DOHH2 (cell line): ENCODE measurements at regions not wholly inside any gene's neighbourhood (a gene's known extent, or its start where the extent isn't known, plus 50 kb on each side); places are given as distances from the start of the nearest gene placed in this dataset.
"Not testable (repeated sequence)": the region's sequence is repeated elsewhere in the genome, so short reads cannot be mapped to it uniquely, and the experiment has no call there.

Source experiments
- H3F3A ChIP-seq: fragments of 200-600 bp; sonication (generic), shearing (Covaris generic); 2 replicates; pipeline ENCODE4 v1.6.0; 2016; ENCODE audit warnings: antibody characterized with exemption, mild to moderate bottlenecking; ENCODE audit not compliant: control insufficient read depth, insufficient read depth
- H3K27ac ChIP-seq: fragments of 200-600 bp; sonication (generic); 2 replicates; pipeline ENCODE4 v1.5.1; 2014; ENCODE audit warnings: low read depth, mild to moderate bottlenecking, low read length, moderate library complexity
- H3K27me3 ChIP-seq: fragments of 200-600 bp; sonication (generic); 2 replicates; pipeline ENCODE4 v1.6.1; 2014; ENCODE audit warnings: mild to moderate bottlenecking, low read length, mixed read lengths; ENCODE audit not compliant: control insufficient read depth
- H3K36me3 ChIP-seq: fragments of 200-600 bp; sonication (generic); 2 replicates; pipeline ENCODE4 v1.6.1; 2014; ENCODE audit warnings: mild to moderate bottlenecking, low read length, moderate library complexity, mixed read lengths; ENCODE audit not compliant: control insufficient read depth
- H3K4me1 ChIP-seq: fragments of 200-600 bp; sonication (generic); 2 replicates; pipeline ENCODE4 v1.6.1; 2014; ENCODE audit warnings: mild to moderate bottlenecking, low read length, mixed read lengths; ENCODE audit not compliant: control insufficient read depth
- H3K4me2 ChIP-seq: fragments of 200-600 bp; sonication (generic); 2 replicates; pipeline ENCODE4 v1.6.0; 2014; ENCODE audit warnings: mild to moderate bottlenecking, low read length, moderate library complexity
- H3K4me3 ChIP-seq: fragments of 200-600 bp; sonication (generic); 2 replicates; pipeline ENCODE4 v1.5.1; 2014; ENCODE audit warnings: mild to moderate bottlenecking, low read length, mixed read lengths
- H3K79me2 ChIP-seq: fragments of 200-600 bp; sonication (generic); 2 replicates; pipeline ENCODE4 v1.6.1; 2014; ENCODE audit warnings: mild to moderate bottlenecking, low read length, mixed read lengths; ENCODE audit not compliant: control insufficient read depth
- H3K9me2 ChIP-seq: fragments of 200-600 bp; sonication (generic); replicated peaks from 2 replicates; pipeline ENCODE4 v1.6.1; 2014; ENCODE audit warnings: mild to moderate bottlenecking, low read length, mixed read lengths; ENCODE audit not compliant: control insufficient read depth
- H3K9me3 ChIP-seq: fragments of 200-600 bp; sonication (generic); 2 replicates; pipeline ENCODE4 v1.6.1; 2014; ENCODE audit warnings: antibody characterized with exemption, low read length, mixed read lengths; ENCODE audit not compliant: control insufficient read depth, insufficient read depth
- H4K20me1 ChIP-seq: fragments of 200-600 bp; sonication (generic); 2 replicates; pipeline ENCODE4 v1.6.0; 2014; ENCODE audit warnings: low read depth, mild to moderate bottlenecking, antibody characterized with exemption, low read length, moderate library complexity; ENCODE audit not compliant: control insufficient read depth, insufficient read depth
- CTCF ChIP-seq: fragments of 200-600 bp; sonication (generic); IDR thresholded peaks from one replicate; pipeline ENCODE4 v1.5.1; 2014; ENCODE audit warnings: antibody characterized with exemption, mild to moderate bottlenecking, low read depth, low read length; ENCODE audit not compliant: poor library complexity, severe bottlenecking
- EZH2phosphoT487 ChIP-seq: fragments of 200-600 bp; sonication (generic); IDR thresholded peaks from 2 replicates; pipeline ENCODE4 v1.6.1; 2017; ENCODE audit warnings: borderline replicate concordance, mild to moderate bottlenecking, antibody characterized with exemption, low read length, moderate library complexity, mixed read lengths

GRCh38 chr10:93224005-93224779 lies 150.5 kb downstream of the CYP26A1 start:
- Histone ChIP-seq H3K9me2 (no peaks in the 10 kb centered on the region), H4K20me1 (no peaks in the 10 kb centered on the region), H3F3A (no peaks in the 10 kb centered on the region), H3K4me3 (no peak overlapping the region), H3K4me2 (no peak overlapping the region), H3K36me3 (no peaks in the 10 kb centered on the region), H3K4me1 (no peaks in the 10 kb centered on the region), H3K79me2 (no peaks in the 10 kb centered on the region), H3K27me3 (0 out of 2 replicates have a peak, but pooled peaks cover 2% of the 10 kb centered on the region), H3K27ac (no peak overlapping the region), H3K9me3 (no peaks in the 10 kb centered on the region)
- TF ChIP-seq EZH2phosphoT487 (no peak), CTCF (peak; percentile 48)

DNA sequence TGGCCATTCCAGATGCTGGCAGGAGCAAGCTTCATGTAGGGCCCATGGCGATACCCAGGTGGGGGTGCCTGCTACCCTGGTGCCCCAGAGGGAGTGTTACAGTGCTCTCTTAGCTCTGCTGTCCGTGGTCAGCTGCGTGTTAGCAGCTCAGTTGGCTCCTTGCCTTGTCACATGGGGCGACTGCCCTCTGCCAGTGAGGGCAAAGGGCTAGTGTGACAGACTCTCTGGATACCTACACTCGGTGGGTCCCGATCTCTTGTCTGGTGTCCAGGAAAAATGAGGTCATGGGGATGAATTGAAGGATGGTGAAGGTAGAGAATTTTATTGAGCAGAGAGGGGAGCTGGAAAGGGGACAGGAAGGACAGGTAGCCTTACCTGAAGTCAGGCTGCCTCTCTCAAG lies 152.2 kb downstream of the CYP26A1 start:
- no peak overlapping the region for H3K4me2 ChIP-seq
- H3K9me3 ChIP-seq, result no peaks in the 10 kb centered on the region
- no peaks in the 10 kb centered on the region for H3F3A ChIP-seq
- no peaks in the 10 kb centered on the region for H3K79me2 ChIP-seq
- no peak overlapping the region for H3K4me3 ChIP-seq
- no peak overlapping the region for H3K27ac ChIP-seq
- H3K9me2 ChIP-seq, result no peaks in the 10 kb centered on the region
- no peaks in the 10 kb centered on the region for H3K4me1 ChIP-seq
- no peaks in the 10 kb centered on the region for H3K36me3 ChIP-seq
- H4K20me1 ChIP-seq, result no peaks in the 10 kb centered on the region
- H3K27me3 ChIP-seq, result 0 out of 2 replicates have a peak, but pooled peaks cover 2% of the 10 kb centered on the region
- no peak for TF ChIP-seq EZH2phosphoT487

DNA sequence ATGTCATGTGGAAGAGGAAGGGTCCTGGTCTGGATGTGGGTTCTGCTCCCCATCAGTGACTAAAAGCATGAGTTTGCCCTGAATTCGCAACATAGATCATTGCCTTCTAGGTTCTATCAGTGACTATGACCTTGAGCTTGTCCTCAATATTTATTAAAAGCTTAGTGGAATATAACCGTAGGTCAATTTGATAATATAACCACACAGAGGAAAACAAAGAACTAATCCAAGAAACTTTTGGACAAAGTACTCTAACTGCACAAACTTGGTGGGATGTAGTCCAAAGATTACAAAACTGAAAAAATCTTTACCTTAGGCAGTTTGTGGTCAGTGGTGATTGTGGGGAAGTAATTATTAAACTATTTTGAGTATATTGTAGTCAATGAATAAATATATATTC lies 152.9 kb downstream of the CYP26A1 start:
- H3K9me3 ChIP-seq, result no peaks in the 10 kb centered on the region
- no peaks in the 10 kb centered on the region for H3K4me1 ChIP-seq
- no peaks in the 10 kb centered on the region for H3K79me2 ChIP-seq
- no peaks in the 10 kb centered on the region for H3K9me2 ChIP-seq
- H3K27ac ChIP-seq, result no peak overlapping the region
- TF ChIP-seq EZH2phosphoT487 (no peak), CTCF (no peak)
- H3K36me3 ChIP-seq, result no peaks in the 10 kb centered on the region
- H3K4me3 ChIP-seq, result no peak overlapping the region
- H3K27me3 ChIP-seq, result 0 out of 2 replicates have a peak, but pooled peaks cover 2% of the 10 kb centered on the region
- no peak overlapping the region for H3K4me2 ChIP-seq
- no peaks in the 10 kb centered on the region for H3F3A ChIP-seq
- no peaks in the 10 kb centered on the region for H4K20me1 ChIP-seq

GRCh38 chr10:93230596-93230995 lies 156.9 kb downstream of the CYP26A1 start:
- not testable (repeated sequence) for H3K4me3 ChIP-seq, H3K36me3 ChIP-seq, H3K9me2 ChIP-seq, H3F3A ChIP-seq, H3K4me2 ChIP-seq, H3K79me2 ChIP-seq, H3K9me3 ChIP-seq, H3K27me3 ChIP-seq, H3K4me1 ChIP-seq, H4K20me1 ChIP-seq, H3K27ac ChIP-seq

- not testable (repeated sequence) for H4K20me1 ChIP-seq, H3F3A ChIP-seq, H3K9me2 ChIP-seq, H3K27me3 ChIP-seq, H3K27ac ChIP-seq, H3K4me2 ChIP-seq, H3K36me3 ChIP-seq, H3K9me3 ChIP-seq, H3K79me2 ChIP-seq, H3K4me3 ChIP-seq, H3K4me1 ChIP-seq
These were observed 158.5 kb downstream of the CYP26A1 start for GRCh38 chr10:93232159-93232558.

DNA sequence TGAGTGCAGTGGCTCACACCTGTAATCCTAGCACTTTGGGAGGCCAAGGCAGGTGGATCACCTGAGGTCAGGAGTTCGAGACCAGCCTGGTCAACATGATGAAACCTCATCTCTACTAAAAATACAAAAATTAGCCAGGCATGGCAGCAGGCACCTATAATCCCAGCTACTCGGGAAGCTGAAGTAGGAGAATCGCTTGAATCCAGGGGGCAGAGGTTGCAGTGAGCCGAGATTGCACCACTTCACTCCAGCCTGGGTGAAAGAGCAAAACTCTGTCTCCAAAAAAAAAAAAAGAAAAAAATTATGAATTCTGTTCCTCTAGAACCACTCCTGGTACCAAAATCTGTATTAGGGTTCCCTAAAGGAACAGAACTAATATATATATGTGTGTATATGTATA lies 161.2 kb downstream of the CYP26A1 start:
- not testable (repeated sequence) for H3K27me3 ChIP-seq, H3K27ac ChIP-seq, H3K4me3 ChIP-seq, H3K4me2 ChIP-seq, H3K36me3 ChIP-seq, H4K20me1 ChIP-seq, H3F3A ChIP-seq, H3K4me1 ChIP-seq, H3K9me3 ChIP-seq, H3K9me2 ChIP-seq, H3K79me2 ChIP-seq
